OCI-LY7 (cell line): ENCODE measurements at regions not wholly inside any gene's neighbourhood (a gene's known extent, or its start where the extent isn't known, plus 50 kb on each side); places are given as distances from the start of the nearest gene placed in this dataset.

ENCODE experiments used
- EZH2phosphoT487 ChIP-seq: fragments of 200-600 bp; sonication (generic); IDR thresholded peaks from 2 replicates; pipeline ENCODE4 v1.6.1; 2018; ENCODE audit warnings: low read depth, borderline replicate concordance, mild to moderate bottlenecking, mixed run types, antibody characterized with exemption, low read length, moderate library complexity, mixed read lengths
- TF ChIP-seq, protein P1 (sequence below): fragments of 200-600 bp; sonication (generic); conservative IDR thresholded peaks from 2 replicates; pipeline ENCODE4 v1.5.1; 2014; ENCODE audit warnings: mild to moderate bottlenecking, antibody characterized with exemption, low read length, moderate library complexity, mixed read lengths

DNA sequence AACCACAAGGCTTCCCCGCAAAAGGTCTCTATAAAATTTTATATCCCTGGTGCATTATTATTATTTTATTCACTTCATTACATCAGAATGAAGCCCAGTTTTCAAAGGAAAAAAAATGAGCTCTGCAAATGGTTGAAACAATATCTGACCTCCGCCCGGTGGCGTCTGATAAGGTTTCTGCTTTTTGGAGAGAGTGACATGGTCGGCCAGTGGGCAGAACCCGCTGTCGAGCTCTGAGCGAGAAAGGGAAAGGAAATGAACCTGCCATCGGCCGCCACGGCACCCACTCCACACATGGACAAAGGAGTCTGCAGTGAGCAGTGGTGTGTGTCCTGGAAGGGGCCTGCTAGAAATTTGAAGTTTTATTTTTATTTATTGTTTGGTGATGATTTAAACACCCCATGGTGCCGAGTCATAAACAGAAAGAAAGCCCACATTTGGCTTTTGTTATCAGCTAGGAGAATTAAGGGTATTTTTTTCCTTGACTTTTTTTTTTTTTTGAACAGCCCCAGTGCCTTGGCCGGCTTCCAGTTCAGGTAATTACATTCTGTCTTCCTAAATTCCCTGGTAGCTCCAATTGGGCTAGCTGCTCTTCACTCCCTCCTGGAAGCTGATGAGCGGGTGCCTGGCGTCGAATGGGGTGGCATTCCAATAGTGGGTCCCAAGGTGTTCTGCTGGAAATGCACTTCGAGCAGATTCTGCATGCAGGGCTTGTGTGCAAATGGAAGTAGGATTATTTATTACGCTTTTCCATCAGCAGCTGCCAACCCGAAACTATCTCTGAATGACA, 149.4 kb upstream of the MKI67 start:
- TF ChIP-seq EZH2phosphoT487: no peak
- TF ChIP-seq, protein P1, sequence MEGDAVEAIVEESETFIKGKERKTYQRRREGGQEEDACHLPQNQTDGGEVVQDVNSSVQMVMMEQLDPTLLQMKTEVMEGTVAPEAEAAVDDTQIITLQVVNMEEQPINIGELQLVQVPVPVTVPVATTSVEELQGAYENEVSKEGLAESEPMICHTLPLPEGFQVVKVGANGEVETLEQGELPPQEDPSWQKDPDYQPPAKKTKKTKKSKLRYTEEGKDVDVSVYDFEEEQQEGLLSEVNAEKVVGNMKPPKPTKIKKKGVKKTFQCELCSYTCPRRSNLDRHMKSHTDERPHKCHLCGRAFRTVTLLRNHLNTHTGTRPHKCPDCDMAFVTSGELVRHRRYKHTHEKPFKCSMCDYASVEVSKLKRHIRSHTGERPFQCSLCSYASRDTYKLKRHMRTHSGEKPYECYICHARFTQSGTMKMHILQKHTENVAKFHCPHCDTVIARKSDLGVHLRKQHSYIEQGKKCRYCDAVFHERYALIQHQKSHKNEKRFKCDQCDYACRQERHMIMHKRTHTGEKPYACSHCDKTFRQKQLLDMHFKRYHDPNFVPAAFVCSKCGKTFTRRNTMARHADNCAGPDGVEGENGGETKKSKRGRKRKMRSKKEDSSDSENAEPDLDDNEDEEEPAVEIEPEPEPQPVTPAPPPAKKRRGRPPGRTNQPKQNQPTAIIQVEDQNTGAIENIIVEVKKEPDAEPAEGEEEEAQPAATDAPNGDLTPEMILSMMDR: no peak
